Naive B cell (primary cell): ENCODE measurements at regions not wholly inside any gene's neighbourhood (a gene's known extent, or its start where the extent isn't known, plus 50 kb on each side); places are given as distances from the start of the nearest gene placed in this dataset.
"Not testable (repeated sequence)": the region's sequence is repeated elsewhere in the genome, so short reads cannot be mapped to it uniquely, and the experiment has no call there.

Experiments used
- ATAC-seq, 2 donors: fragments of 150-1000 bp; cut with Tn5 transposase; 2 replicates each; pipeline ENCODE4 v1.10.0; 2021; ENCODE audit warnings: low read depth in 2 of 2, mild to moderate bottlenecking in 2 of 2, moderate library complexity in 2 of 2
- DNase-seq: peaks from one replicate; pipeline ENCODE4 v3.0.0; 2022
- H3K27ac Mint-ChIP-seq, 6 donors: one replicate each; pipeline ENCODE4 v1.8.0; 2020 to 2022; ENCODE audit warnings: mild to moderate bottlenecking in 6 of 6, mixed read lengths in 6 of 6, moderate library complexity in 5 of 6, inconsistent platforms in 2 of 6
- H3K27me3 Mint-ChIP-seq, 3 donors: one replicate each; pipeline ENCODE4 v1.8.0; 2021 to 2022; ENCODE audit warnings: mixed read lengths in 3 of 3, mild to moderate bottlenecking in 1 of 3
- H3K36me3 Mint-ChIP-seq, 2 donors: one replicate each; pipeline ENCODE4 v1.8.0; 2020 to 2022; ENCODE audit warnings: mixed read lengths in 2 of 2, inconsistent platforms in 1 of 2, mild to moderate bottlenecking in 1 of 2
- H3K4me1 Mint-ChIP-seq, 3 donors: one replicate each; pipeline ENCODE4 v1.8.0; 2020 to 2022; ENCODE audit warnings: mixed read lengths in 3 of 3, inconsistent platforms in 1 of 3, mild to moderate bottlenecking in 1 of 3, moderate library complexity in 1 of 3
- H3K4me3 Mint-ChIP-seq, 8 donors: one replicate each; pipeline ENCODE4 v1.8.0; 2020 to 2022; ENCODE audit warnings: mild to moderate bottlenecking in 8 of 8, mixed read lengths in 8 of 8, moderate library complexity in 8 of 8, inconsistent platforms in 2 of 8
- H3K9me3 Mint-ChIP-seq, 7 donors: one replicate each; pipeline ENCODE4 v1.8.0; 2020 to 2022; ENCODE audit warnings: mixed read lengths in 7 of 7, mild to moderate bottlenecking in 5 of 7, inconsistent platforms in 2 of 7, moderate library complexity in 1 of 7

- no peaks in the 10 kb centered on the region for H3K27me3 Mint-ChIP-seq
- H3K36me3 Mint-ChIP-seq: no peaks in the 10 kb centered on the region
- H3K9me3 Mint-ChIP-seq: peaks cover 0 to 2% (median 0%) of the 10 kb centered on the region in 7 donors
- DNase-seq: no peak
- no peaks in the 10 kb centered on the region for H3K4me1 Mint-ChIP-seq
- no peak overlapping the region for H3K4me3 Mint-ChIP-seq
- peak overlapping the region in 1 of 6 donors; percentile 16 for H3K27ac Mint-ChIP-seq
- no peak for ATAC-seq
These were observed 96.9 kb upstream of the CASK start for GRCh38 chrX:42020225-42020624.

GRCh38 chrX:42017971-42018370, 94.6 kb upstream of the CASK start:
- no peaks in the 10 kb centered on the region for H3K36me3 Mint-ChIP-seq
- ATAC-seq: no peak
- H3K27ac Mint-ChIP-seq: no peak overlapping the region
- H3K27me3 Mint-ChIP-seq: peaks cover 0 to 1% (median 0%) of the 10 kb centered on the region in 3 donors
- H3K4me1 Mint-ChIP-seq: no peaks in the 10 kb centered on the region
- DNase-seq: no peak
- H3K9me3 Mint-ChIP-seq: peaks cover 0 to 2% (median 0%) of the 10 kb centered on the region in 7 donors
- H3K4me3 Mint-ChIP-seq: no peak overlapping the region

GRCh38 chrX:42000836-42001235, 77.5 kb upstream of the CASK start:
- Mint-ChIP-seq H3K9me3 (peaks cover 0 to 10% (median 1%) of the 10 kb centered on the region in 7 donors), H3K4me1 (no peaks in the 10 kb centered on the region), H3K36me3 (no peaks in the 10 kb centered on the region), H3K27ac (no peak overlapping the region), H3K27me3 (peaks cover 0 to 9% (median 4%) of the 10 kb centered on the region in 3 donors), H3K4me3 (no peak overlapping the region)
- no peak for ATAC-seq
- DNase-seq: no peak

- Mint-ChIP-seq H3K27me3 (peaks cover 0 to 16% (median 9%) of the 10 kb centered on the region in 3 donors), H3K4me1 (peaks cover 2 to 8% (median 7%) of the 10 kb centered on the region in 3 donors), H3K36me3 (no peaks in the 10 kb centered on the region), H3K4me3 (no peak overlapping the region), H3K27ac (peak overlapping the region in 1 of 6 donors; percentile 66), H3K9me3 (peaks cover 0 to 9% (median 4%) of the 10 kb centered on the region in 7 donors)
- no peak for DNase-seq
- ATAC-seq: no peak
These were observed 61.3 kb upstream of the CASK start for GRCh38 chrX:41984628-41985027.

GRCh38 chrX:41982953-41983352, 59.6 kb upstream of the CASK start:
- no peak overlapping the region for H3K4me3 Mint-ChIP-seq
- DNase-seq (no peak), ATAC-seq (peak; percentile 18 to 41)

GRCh38 chrX:41981481-41982013, 58.2 kb upstream of the CASK start:
- Mint-ChIP-seq H3K27me3 (peaks cover 0 to 23% (median 8%) of the 10 kb centered on the region in 3 donors), H3K36me3 (no peaks in the 10 kb centered on the region), H3K4me1 (peaks cover 2 to 8% (median 7%) of the 10 kb centered on the region in 3 donors), H3K9me3 (peaks cover 0 to 6% (median 3%) of the 10 kb centered on the region in 7 donors), H3K4me3 (no peak overlapping the region), H3K27ac (no peak overlapping the region)
- DNase-seq (no peak), ATAC-seq (no peak)

More at GRCh38 chrX:41982953-41983352, 59.6 kb upstream of the CASK start:
- H3K9me3 Mint-ChIP-seq: peaks cover 0 to 9% (median 4%) of the 10 kb centered on the region in 7 donors
- no peaks in the 10 kb centered on the region for H3K36me3 Mint-ChIP-seq
- H3K27ac Mint-ChIP-seq: peak overlapping the region in 1 of 6 donors; percentile 2
- peaks cover 2 to 8% (median 7%) of the 10 kb centered on the region in 3 donors for H3K4me1 Mint-ChIP-seq
- peaks cover 0 to 16% (median 8%) of the 10 kb centered on the region in 3 donors for H3K27me3 Mint-ChIP-seq

- not testable (repeated sequence) for ATAC-seq, H3K4me3 Mint-ChIP-seq, H3K4me1 Mint-ChIP-seq, DNase-seq, H3K27ac Mint-ChIP-seq, H3K36me3 Mint-ChIP-seq
- Mint-ChIP-seq H3K27me3 (peaks cover 0 to 38% (median 0%) of the 10 kb centered on the region in 3 donors), H3K9me3 (peaks cover 0 to 12% (median 4%) of the 10 kb centered on the region in 7 donors)
These were observed 51.3 kb upstream of the CASK start for GRCh38 chrX:41974677-41975076.

GRCh38 chrX:41973208-41973607, 49.9 kb upstream of the CASK start:
- no peak for DNase-seq
- H3K27me3 Mint-ChIP-seq: peaks cover 0 to 38% (median 0%) of the 10 kb centered on the region in 3 donors
- peaks cover 0 to 12% (median 4%) of the 10 kb centered on the region in 7 donors for H3K9me3 Mint-ChIP-seq
- no peak overlapping the region for H3K4me3 Mint-ChIP-seq
- peaks cover 0 to 9% of the 10 kb centered on the region in 2 donors for H3K36me3 Mint-ChIP-seq
- peaks cover 0 to 7% (median 0%) of the 10 kb centered on the region in 3 donors for H3K4me1 Mint-ChIP-seq
- no peak overlapping the region for H3K27ac Mint-ChIP-seq
- no peak for ATAC-seq
